GM18870 (cell line): ENCODE measurements at regions not wholly inside any gene's neighbourhood (a gene's known extent, or its start where the extent isn't known, plus 50 kb on each side); places are given as distances from the start of the nearest gene placed in this dataset.
"Not testable (repeated sequence)": the region's sequence is repeated elsewhere in the genome, so short reads cannot be mapped to it uniquely, and the experiment has no call there.

ENCODE experiments used
- ATAC-seq: cut with Tn5 transposase; IDR thresholded peaks from one replicate; pipeline ENCODE4 v1.9.1; 2021; ENCODE audit warnings: moderate library complexity; ENCODE audit not compliant: unreplicated experiment

DNA sequence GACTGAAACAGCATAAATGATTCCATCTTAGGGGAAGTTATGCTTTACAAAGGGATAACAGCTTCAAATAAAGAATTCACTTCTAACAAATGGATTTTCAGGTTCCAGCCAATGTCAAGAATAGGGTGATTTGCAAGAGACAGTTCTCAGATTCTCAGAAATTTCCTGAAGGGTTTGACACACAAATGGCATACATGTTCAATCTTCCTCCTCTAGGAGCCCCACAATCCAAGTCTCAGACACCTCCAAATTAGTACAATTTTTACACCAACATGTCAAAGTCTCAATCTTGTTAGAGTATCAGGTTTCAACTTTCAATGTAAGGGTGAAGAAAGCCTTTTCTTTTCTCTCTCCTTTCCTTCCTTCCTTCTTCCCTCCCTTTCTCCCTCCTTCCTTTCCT lies 996.6 kb downstream of the TLE1 start:
- no peak for ATAC-seq

GRCh38 chr9:80691229-80691628 lies 998.1 kb downstream of the TLE1 start:
- no peak for ATAC-seq

GRCh38 chr9:80690349-80690939 lies 998.9 kb downstream of the TLE1 start:
- no peak for ATAC-seq

DNA sequence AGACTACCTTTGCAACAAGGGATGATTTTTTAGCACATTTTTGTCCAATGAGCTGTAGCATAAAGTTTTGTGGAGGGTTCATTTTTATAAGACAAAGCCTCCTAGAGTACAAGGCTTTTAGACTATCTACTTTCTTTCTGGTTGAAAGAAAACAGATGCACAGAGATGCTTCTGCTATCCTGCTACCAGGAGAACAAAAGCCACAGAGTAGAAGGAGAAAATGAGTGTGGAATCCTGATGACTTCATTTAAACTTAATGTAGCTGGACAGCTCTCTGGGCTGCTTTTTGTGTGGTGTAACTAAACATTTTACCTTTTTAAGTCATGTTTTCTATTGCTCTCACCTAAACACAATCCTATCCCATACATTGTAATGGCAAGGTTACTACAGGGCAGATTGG lies 1009.4 kb downstream of the TLE1 start:
- ATAC-seq = no peak

DNA sequence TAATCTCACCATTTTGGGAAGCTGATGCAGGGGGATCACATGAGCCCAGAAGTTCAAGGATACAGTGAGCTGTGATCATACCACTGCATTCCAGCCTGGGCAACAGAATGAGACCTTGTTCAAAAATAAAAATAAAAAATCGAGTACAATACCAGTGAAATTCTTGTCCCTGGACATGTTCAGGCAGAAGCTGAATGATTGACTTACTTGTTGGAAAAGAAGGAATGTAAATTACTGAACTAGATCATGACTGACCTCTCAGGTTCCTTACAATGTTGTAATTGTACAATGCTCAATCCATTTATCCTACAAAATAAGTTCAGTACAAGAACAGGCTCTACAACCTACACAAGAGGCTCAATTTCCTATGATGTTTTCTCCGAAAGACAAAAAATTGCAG lies 1010.4 kb downstream of the TLE1 start:
- no peak for ATAC-seq

GRCh38 chr9:80673496-80673895 lies 1015.9 kb downstream of the TLE1 start:
- ATAC-seq = no peak

- no peak for ATAC-seq
These were observed 1023.9 kb downstream of the TLE1 start for GRCh38 chr9:80665479-80665878.

DNA sequence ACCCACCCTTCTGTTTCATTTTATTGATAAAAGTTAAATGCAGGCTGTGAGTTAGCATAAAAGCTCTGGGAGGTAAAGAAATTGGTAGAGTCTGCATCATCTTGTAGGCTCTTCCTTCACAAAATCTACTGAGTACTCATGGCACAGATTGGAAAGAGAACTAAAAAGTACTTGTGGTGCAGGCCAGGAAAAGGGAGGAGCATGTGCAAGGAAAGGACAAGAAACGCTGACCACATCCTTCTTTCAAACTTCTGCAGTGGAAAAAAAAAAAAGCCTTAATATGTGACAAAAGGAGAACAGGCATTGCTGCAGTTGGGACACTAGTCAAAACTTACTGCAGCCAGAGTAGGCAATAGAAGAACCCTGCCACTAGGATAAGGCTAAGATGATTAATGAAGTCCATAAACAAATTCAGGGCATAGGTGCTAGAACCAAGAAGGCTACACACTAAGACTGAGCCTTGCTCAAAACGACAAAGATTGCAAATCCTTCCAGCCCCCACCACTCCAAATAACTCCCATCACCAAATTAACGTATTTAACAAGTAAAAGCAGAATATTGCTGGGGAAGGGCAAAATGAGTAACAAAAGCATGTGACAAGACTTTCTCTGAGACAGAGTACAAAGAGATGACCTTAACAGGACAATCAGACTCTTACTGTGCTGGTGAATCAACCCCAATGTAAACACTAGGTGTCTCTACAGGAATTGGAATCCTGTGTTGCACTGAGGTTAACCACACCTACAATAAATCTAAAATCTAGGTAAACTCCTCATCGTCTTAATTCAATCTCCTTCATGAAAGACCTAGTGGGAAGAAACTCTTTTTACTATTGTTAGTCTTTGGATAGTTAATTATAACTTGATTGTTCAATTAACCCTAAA lies 1024.8 kb downstream of the TLE1 start:
- no peak for ATAC-seq

GRCh38 chr9:80659751-80660150 lies 1029.6 kb downstream of the TLE1 start:
- ATAC-seq = not testable (repeated sequence)

GRCh38 chr9:80651044-80651443 lies 1038.3 kb downstream of the TLE1 start:
- no peak for ATAC-seq

GRCh38 chr9:80649496-80649895 lies 1039.9 kb downstream of the TLE1 start:
- no peak for ATAC-seq

DNA sequence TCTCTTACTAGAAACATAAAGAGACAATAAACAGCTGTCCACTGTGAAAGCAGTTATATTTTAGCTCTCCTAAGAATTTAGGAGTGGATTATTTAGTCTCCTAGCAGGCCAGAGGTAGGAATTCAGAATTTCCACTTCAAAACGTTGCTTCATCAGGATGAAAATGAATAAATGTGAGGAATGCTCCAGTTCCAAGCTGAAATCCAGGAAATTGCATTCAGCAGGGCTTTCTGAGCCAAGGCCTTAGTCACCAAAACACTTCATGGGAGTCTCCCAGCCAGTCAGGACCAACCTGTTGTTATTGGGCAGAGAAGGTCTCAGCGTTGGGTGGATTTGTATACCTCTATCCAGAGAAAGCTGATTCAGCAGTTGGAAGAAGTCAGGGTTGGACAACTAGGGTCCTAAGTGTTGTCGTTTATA lies 1040.3 kb downstream of the TLE1 start:
- no peak for ATAC-seq

- ATAC-seq = no peak
These were observed 1041.0 kb downstream of the TLE1 start for GRCh38 chr9:80648336-80648735.

DNA sequence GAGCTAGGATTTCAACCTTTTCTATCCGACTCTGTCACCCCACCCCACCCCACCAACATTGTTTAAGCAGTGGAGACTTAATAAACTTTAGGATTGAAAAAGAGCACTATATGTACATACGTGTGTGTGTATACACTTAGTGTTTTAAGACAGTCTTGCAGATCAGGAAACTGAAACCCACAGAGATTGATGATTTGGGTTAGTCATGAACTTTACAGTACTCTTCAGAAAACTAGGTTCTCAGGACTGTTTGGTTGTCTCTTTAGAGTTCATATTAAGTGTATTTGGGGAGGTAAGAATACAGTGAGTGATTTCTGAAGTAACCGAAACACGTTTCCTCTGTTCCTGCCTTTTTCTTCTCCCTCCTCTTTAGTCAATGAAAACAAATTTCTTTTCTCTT lies 1043.1 kb downstream of the TLE1 start:
- ATAC-seq = no peak

GRCh38 chr9:80644044-80644443 lies 1045.3 kb downstream of the TLE1 start:
- no peak for ATAC-seq

DNA sequence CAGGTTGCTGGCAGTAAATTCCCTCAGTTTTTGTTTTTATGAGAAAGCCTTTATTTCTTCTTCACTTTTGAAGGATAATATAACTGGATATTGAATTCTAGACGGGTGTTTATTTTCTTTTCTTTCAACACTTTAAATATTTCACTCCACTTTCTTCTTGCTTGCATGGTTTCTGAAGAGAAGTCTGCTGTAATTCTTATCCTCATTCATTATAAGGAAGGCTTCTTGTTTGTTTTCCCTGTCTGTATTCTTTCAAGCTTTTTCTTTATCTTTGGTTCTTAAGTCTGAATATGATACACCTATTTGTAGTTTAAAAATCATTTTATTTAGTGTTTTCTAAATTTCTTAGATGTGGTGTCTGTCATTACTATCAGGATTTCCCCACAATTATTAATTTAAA lies 1054.3 kb downstream of the TLE1 start:
- no peak for ATAC-seq

DNA sequence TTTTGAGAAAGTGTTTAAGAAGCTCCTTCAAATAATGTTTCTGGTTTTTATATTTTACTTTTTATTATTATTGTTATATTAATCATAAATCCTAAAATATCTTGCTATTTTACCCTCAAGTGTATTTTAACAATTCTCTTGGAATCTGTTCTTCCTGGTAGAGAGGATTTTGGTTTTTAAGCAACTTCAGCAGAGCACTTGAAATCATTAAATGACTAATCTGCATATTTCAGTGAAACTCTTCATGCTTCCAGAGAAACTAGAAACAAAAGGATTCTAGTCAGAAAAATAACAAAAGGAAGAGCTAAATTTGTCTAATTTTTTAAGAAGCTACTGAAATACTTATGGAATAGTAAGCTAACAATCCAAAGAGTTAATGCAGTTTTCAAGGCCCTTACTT lies 1057.3 kb downstream of the TLE1 start:
- no peak for ATAC-seq

DNA sequence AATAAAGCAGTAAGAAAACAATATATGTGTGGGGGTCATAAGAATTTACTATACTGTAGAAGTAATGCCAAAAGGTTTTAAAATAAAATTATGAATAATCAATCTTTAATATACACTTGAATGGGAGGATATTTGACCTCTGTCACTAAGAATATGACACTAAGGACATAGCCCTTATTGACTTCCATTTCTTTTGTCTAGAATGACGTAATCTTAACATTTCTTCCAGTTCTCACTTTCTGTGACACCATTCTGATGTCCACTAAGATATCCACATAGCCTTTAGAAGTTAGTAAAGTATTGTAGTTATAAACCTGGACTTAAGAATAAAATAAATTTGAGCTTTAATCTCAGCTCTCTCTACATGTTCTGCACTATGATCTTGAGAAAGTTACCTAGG lies 1050.7 kb downstream of the TLE4 start:
- no peak for ATAC-seq

GRCh38 chr9:80619356-80619755 lies 1047.6 kb downstream of the TLE4 start:
- ATAC-seq = no peak

- ATAC-seq = no peak
These were observed 1044.2 kb downstream of the TLE4 start for GRCh38 chr9:80615964-80616363.

DNA sequence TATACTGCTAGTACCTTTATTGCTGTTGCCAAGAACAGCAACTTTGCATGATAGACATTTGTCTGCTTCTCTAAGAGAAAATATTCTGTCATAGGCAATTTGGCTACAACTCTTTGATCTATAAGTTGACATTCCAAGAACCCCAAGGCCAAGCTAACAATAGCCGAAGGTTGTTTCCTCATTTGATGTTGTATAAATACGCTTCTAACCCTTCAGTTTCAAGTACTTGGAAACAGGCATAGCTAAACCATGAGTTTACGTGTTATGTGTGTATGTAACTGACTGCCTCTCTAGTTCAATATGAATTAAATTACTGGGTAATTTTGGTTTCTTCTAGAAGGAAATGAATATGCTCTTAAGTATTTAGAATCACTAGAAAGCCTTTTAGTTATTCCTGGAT lies 1034.0 kb downstream of the TLE4 start:
- ATAC-seq = no peak

DNA sequence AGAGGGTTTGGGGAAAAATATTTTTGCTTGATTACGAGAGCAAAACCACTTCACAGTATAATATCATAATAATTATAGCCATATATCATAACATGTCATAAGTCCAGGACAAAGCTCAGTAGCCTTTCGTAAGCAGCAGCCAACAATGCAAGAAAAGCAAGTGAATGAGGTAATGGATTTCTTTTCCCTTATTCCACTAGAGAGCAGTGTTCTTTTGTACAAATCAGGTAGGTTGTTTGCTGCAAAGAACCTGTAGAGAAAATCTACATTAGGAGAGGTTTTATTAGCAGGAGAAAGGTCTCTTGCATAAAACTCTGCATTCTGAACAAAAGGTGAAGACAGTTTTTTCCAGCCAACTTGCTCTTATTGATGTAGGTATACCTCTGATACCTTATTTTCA lies 1033.4 kb downstream of the TLE4 start:
- ATAC-seq = no peak

DNA sequence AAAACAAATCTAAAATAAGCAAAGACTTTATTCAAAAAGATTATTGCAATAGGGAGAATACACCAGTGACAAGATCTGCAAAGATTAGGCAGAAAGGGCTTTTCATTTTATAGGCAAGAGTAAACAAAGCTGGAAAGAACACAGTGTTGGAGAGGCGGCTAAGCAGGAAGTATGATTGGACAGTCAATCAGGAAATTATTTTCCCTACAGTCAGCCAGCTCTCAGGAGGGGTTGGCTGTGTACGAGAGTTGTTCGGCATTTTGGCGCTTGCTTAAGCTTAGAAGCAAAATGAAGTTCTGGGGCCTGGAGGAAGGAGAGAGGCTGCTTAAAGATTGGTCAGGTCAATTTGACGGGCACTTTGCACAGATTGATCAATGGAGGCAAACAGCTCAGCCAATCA lies 1030.5 kb downstream of the TLE4 start:
- ATAC-seq = no peak
